Stimulated activated CD4-positive, alpha-beta T cell treated with anti-CD3 and anti-CD28 coated beads, Interleukin-1b, Interleukin-23, amount 100 ng/mL, for 48 hours (primary cell): ENCODE measurements at regions not wholly inside any gene's neighbourhood (a gene's known extent, or its start where the extent isn't known, plus 50 kb on each side); places are given as distances from the start of the nearest gene placed in this dataset.

Experiments used
- DNase-seq: peaks from one replicate; pipeline ENCODE4 v3.0.0-alpha.2; 2020

DNA sequence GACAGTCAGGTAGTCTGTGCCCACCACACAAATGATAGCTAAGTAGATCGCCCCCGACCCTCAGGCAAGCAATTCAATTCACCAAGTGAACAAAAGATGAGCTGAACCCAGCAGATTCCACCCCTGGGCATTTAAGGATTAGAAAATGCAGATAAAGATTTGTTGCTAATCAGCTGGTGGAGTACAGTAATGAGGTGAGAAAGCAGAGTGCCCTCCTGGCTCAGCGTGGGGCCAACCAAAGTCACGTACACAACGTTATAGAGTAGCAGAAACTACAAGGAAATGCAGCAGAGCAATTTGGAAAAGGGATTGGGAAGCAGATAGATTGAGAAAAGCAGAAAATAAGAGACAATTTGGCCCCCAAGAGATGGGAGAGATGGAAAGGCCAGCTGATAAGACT, 91.2 kb downstream of the SOX9 start:
- DNase-seq: no peak

DNA sequence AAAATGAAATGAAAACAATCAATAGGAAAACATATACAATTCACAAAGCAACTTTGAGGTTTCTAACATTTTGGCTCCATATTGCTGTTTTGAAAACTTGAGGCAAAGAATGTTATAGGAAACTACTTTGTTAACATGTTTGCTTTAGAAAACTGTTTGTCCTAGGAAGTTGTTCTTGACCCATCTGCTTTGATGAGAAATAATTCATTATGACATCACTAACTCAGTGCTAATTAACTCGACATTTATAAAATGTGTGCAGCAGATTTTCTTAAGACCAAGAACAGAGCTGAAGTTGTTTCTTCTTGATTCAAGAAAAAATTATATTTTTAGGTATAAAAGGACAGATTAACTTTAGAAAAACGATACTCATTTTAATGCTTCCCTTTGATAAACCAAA, 94.7 kb downstream of the SOX9 start:
- no peak for DNase-seq

DNA sequence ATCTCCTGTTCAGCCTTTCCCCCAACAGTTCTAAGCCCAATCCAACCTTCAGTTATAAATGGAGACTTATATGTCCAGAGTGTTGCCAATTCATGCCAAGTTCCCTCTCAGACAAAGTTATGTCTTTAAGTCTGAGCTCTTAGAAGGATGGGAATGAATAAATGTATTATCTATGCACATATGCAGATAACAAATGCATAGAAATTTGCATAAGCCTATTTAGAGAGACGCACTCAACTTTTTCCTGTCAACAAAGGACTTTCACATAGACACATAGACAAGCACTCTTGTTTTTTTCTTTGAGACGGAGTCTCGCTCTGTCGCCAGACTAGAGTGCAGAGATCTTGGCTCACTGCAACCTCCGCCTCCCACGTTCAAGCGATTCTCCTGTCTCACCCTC, 95.1 kb downstream of the SOX9 start:
- no peak for DNase-seq

DNA sequence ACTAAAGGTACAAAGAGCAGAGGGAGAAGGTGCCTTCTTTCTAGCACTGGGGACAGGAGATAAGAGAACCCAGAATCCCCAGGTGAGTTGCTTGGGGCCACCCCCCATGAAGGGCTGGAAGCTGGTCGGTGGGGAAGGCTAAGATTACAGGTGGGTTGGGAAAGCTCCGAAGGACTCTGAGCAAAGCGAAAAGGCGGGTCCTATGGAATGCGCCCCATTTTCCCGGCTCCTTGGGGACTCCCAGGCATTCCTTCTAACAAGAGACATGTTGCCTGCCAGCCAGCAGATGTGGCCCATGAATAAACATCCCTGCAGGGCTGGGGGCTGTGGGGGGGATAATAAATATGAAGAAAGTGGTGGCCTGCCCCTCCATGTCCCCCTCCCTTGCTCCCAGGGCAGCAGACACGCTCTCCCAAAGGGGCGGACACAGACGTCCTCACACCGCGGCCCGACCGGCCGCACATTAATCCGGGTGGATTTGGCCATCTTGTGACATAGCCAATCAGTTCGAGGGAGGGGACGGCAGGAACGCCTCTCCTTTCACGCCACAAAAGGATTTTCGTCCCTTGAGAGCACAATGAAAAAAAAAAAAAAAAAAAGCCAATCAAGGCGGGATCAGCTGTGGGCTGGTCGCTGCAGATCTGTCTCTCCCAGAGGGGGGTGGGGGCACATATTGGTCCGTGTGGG, 98.5 kb downstream of the SOX9 start:
- DNase-seq: no peak

DNA sequence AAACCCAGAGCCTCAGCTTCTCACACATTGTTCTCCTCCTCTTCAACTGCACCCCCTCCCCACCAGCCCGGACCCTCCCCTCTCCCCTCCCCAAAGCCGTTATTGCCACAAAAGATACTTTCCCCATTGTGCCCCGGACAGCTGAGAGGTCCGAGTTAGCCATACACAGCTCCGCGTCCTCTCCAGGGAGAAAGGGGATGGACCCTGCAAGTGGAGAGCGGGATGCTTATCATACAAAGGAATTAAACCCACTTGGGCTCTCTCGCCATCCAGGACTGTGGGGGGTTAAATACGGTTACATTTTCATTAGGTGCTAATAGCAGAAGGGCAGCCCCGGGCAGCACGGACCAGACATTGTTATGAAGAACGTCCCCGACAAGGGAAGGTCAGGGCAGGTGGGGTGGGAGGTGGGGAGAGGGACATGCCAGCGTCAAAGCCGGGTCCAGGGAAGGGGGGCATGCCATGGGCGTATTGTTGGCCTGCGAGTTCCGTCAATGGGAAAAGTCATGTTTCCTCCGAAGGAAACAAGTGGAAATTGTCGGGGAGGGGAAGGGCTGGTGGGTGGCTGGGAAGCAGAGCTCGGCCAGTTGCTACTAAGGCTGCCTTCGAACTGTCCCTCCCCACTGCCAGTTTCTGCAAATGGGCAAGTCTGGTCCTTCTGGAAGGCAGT, 99.1 kb downstream of the SOX9 start:
- DNase-seq: no peak

DNA sequence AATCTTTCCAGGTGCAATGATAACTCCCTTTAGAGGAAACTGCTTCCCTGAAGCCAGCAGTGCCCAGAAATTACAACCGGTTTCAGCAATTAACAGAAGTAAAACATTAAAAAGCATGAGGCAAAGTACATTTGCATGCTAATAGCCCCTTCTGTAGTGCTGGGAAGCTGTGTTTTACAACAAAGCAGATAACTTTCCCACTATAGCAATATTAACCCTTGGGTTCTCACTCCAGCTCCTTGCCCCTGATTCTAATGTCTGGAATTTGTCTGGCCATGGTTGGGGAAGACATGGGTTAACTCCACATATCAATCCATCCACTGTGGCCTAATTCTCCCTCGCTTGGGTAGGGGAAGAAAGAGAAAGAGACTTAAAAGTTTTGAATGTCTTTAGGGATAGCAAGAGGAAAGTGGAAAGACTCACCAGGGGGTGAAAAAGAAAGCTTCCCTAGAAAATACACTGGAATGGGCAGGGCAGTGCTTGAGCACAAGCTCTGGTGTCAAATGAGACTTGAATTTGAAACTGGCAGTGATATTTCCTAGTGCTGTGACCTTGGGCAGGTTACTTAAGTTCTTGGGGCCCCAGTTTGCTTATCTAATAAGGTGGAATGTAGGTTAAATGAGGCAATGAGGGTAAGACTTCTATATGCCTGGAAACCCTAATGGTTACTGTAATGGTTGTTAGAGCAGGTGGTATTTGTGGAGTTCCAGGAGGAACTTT, 102.0 kb downstream of the SOX9 start:
- no peak for DNase-seq

DNA sequence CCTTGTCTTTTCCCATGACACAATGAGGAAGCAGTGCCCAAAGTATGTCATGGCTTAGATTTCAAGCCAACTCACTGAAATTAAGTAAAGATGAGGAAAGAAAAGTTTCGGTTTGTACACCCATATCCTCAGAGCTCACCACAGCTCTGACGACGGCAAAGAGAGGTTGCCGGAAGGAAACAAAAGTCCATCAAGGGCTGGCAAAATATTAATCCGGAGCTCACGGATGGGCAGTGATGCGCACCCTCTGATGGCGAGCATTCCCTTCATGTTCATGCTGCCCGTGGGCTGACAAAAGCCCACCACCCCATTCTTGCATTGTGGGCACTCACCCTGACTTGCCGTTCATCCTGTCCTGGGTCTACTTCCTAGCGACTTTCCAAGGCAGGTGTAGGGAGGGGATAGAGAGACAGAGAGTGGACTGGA, 103.1 kb downstream of the SOX9 start:
- no peak for DNase-seq

DNA sequence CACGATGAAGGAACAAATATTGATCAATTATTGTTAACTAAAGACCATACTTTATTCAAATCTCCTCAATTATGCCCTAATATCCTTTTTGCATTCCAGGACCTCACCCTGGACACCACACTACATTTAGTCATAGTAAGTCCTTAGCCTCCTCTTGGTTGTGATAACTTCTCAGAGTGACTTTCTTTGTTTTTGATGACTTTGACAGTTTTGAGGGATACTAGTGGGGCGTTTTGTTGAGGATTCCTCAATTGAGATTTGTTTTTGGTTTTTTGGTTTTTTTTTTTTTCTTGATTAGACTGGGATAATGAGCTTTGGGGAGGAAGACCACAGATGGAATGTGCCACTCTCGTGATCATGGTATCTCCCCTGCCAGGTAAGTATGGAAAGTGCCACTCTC, 105.5 kb downstream of the SOX9 start:
- DNase-seq: no peak

DNA sequence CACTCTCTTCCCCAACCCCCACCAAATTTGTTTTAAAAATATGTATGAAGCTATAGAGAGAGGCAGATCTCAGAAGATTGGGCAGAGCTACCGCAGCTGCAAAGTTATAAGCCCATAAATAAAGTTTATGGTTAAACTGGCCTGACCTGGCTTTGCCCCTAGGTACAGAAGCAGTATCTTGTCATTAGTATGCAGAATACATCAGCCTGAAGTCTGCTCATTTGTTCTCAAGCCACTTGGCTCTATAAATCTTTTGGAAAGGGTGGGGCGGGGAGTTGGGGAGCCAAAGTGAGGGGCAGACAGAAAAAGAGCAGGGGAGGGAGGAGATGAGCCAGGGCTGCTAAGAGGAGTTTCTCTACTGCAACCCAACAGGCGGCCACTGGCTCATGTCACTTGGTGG, 113.2 kb downstream of the SOX9 start:
- DNase-seq: no peak

DNA sequence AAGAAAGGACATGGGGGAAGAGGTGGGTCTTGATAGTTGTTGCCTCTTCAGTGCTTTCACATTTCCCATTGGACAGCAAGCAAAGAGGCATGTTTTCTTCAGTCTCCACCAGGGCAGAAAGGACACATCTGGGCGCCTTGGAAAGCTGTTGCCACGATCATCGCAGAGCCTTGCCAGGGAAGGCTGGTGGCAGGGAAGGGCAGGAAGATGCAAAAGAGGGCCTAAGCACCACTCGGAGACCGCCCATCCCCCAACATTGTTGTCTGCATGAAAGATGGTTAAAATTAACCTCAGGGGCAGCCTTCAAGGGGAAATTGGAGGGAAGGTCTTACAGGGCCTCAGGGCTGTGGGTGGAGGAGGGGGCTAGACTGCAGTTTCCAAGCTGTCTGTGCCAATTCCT, 114.2 kb downstream of the SOX9 start:
- no peak for DNase-seq

DNA sequence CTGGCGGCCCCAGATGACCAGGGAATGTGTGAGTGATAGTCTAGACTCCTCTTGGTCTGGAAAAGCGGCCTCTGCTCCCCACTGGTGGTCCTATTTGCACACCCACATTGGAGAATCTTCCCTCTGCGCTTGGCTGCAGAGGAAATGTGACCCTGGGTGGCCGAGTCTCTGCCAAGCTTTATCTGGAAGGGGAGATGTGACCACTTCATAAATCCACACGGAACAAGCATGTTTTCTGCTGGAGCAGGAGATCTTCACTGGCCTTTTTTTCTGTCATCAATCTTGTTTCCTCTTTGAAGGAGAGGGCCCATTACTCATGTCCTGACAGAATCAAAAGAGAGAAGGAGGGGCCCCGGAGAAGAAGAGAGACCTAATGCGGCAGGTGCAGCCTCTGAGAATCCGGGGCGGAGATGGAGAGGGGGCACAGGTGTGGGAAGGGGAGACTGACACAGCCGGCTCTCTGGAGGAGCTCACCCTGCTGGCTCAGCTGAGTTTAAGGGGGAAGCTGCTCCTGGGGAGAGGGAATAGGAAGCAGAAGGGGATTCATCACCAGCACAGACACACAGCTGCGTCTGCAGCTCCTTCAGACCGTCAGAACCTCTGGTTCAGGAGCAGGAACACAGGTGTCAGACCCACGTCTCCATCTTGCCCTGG, 116.3 kb downstream of the SOX9 start:
- no peak for DNase-seq

DNA sequence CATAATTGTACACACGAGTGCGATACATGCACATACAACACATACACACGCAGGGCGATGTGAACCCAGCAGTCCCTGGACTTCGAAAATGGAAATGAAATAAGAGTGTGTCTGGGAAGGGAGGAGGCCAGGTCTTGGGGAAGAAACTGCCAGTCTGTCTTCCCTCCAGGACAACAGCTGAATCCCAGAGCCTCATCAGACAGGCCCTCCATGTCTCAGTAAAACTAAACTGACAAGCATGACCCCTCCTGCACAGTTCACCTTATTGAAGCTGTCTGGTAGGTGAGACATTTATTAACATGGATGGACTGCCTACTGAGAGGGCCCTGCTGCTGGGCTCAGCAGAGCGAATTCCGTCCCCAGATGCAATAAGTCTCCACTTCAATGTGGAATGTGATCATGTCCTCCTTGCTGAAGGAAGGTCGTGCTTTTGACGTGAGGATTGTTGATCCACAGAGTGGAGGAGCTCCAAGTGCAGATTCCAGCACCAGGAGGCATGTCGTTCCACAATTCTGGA, 117.4 kb downstream of the SOX9 start:
- DNase-seq: no peak

DNA sequence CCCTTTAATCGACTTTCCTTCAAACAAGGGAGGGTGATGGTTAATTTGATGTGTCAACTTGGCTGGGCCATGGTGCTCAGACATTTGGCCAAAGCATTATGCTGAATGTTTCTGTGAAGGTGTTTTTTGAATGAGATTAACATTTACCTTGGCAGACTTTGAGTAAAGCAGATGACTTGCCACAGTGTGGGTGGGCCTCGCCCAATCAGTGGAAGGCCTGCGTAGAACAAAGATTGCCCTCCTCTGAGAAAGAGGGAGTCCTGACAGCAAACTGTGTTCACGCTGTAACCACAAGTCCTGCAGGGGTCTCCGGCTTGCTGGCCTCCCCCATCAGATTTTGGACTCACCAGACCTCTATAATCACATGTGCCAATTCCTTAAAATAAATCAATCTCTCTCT, 118.7 kb downstream of the SOX9 start:
- DNase-seq: no peak

DNA sequence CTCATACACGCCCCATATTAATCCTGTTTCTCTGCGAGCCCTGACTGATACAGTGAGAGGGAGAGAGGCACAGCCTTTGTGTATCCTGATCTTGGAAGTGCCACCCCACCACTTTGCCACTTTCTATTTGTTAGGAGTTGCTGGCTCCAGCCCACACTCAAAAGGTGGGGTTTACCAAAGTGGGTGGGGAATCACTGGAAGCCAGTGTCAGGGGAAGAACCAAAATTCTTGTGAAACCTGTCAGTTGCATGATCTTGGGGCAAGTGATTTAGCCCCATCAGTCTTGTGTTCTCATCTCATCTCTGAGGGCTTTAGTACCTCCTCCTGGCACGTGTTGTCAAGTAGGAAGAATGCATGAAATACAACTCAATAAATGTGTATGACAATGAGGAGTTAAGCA, 119.5 kb downstream of the SOX9 start:
- no peak for DNase-seq

DNA sequence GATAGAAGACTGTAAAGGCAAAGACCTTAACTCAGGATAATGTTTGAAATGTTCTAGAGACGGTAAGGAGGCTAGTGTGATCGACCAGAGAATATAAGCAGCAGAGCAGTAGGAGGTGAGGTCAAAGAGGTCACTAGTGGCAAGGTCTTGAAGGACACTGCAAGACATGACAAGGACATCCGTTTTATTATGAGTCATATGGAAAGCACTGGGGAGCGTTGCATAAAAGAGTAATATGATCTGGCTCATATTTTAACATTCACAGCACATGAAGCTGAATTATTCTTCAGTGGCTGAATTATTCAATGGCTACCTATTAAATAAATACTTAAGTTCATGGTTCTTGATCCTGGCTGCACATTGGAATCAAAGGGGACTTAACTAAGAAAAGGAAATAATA, 123.7 kb downstream of the SOX9 start:
- no peak for DNase-seq

DNA sequence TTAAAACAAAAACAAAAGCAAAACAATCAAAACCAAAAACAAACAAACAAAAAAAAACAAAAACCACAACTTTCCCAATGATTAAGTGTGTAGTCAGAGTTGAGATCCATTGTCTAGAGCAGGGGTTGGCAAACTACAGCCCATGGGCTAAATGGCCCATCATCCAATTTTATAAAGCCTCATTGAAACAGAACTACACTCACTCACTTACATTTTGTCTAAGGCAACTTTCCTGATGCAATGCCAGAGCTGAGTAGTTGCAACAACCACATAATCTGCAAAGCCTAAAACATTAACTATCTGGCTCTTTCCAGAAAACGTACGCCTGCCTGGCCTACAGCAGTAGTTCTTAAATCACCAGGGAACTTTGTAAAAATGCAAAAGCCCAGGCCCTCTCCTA, 124.1 kb downstream of the SOX9 start:
- no peak for DNase-seq

DNA sequence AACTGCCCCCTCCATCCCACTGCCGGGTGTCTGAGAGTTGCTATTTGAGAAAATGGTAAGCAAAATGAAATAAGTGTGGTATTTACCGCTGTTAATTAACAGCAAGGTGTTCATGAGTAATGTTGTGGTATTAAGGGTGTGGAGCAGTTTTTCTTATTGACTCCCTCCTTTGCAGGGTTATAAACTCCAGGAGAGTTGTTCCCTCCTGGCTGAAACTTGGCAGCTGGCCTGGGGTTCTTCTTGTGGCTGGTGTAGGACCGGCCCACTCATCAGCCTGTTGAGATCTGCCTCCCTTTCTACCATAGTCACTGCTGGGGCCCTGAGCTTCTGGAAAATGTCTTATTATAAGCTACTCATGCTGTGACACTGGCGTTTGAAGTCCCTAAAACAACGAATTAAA, 128.6 kb downstream of the SOX9 start:
- DNase-seq: no peak

DNA sequence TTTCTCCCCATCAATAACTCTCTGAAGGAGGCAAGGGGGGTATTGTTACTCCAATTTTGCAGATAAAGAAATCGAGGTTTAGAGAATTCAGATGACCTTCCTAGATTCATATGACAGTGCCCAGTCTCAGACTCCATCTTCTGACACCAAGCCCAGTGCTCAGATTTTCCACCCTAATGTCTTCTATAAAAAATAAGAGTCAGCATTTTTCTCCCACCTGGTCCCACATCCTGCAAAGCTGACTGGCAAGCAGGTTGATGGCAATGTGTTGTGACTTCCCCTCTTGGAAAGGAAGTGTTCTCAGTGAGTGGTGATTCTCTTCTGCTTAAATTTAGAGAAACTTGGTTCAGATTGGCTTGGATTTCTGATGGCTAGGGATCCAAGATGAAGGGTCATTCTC, 129.4 kb downstream of the SOX9 start:
- no peak for DNase-seq

DNA sequence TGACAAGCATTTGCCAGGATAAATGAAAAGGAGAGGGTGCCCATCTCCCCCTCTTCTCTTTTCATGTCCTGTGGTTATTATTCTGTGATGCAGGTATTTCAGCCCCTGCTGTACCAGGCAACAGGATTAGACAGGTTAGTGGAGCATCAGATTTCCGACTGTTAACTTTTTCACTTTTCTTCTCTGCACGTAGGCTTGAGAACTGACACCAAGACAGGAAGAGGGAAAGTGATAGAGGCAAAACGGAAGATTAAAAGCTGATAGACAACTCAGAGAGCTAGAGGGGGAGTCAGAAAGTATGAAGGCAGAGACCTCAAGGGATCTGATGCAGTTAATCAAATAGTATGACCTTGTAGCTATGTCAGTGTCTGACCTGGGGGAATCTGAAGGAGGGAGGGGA, 132.8 kb downstream of the SOX9 start:
- no peak for DNase-seq

DNA sequence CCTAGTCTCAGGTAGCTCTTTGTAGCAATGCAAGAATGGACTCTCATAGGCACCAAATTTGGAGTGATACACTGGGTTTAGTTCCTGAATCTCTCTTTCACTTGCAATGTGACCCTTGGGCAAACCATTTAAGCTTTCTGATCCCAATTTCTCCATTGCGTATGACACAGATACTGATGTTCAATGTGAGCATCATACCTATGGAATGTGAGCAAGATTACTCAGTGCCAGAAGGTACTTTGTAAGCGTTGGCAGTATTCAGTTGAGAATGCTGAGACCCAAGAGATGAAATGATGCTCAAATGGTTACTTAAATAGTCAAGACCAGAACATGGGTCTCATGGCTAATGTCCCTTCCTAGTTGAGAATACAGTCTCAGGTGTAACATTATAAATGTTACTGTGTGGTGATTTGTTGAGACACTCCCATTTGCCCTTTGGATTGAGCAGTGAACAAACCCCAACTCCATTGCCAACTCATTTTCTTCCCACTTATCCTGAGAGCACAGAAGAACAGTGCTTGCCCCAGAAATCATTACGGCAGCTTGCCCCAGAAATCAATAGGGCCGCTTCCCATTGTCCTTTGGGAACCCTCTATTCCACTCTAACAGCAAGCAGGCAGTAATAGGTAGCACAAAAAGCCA, 134.1 kb downstream of the SOX9 start:
- DNase-seq: no peak

DNA sequence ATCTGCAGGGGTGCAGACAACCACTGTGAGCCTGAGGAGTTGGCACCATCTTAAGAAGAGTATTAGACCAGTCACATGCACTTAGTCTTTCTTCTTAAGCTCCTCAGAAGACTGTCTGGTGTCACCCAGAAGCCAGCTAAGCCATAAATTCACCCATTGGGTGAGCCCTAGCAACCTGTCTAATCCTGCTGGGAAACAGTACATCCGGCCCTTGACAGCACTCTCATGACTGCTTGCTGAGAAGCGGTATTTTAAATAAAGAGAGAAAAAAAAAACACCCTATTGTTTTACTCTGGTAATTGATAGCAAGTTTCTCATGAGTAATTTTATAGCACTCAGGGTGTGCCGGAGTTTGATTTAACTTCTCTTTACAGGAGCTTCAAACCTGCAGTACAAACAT, 134.7 kb downstream of the SOX9 start:
- no peak for DNase-seq

DNA sequence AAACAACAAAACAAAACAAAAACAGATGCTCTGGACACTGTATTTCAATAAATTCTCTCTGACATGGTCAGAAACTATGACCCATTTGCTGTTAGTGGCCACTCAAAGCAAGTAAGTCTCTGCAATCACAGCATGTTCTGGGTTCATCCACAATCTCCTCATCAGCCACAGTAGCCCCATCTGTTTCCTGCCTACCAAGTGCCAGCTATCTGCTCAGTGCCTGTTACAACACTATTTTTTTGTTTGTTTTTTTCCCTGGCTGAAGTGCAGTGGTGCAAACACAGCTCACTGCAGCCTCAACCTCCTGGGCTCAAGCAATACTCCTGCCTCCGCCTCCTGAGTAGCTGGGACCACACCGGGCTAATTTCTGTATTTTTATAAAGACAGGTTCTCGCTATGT, 137.9 kb downstream of the SOX9 start:
- no peak for DNase-seq

DNA sequence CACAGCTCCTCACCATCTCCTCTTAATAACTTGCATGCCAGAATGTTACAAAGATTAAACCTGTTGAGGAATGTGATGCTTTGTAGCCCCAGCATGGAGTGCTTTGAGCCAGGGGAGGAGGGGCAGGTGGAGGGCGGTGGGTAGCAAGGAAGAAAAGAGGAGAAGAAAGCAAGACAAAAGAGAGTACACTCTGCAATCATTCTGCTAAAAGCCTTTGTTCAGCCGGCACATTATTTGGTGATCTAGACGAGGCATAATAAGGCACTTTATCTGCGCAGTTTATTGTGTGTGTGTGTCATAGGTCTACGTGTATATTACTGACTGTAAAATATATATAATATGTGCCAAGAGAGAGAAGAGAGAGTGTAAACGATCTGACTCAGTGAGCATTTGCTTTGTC, 139.1 kb downstream of the SOX9 start:
- DNase-seq: no peak
